H1 (cell line): ENCODE measurements at regions not wholly inside any gene's neighbourhood (a gene's known extent, or its start where the extent isn't known, plus 50 kb on each side); places are given as distances from the start of the nearest gene placed in this dataset.

Source experiments
- CTCF ChIA-PET: fragments of 300-600 bp; sonication (Branson Sonifier 250); formaldehyde crosslinking; loops from one replicate; lab custom pipeline; 2021; ENCODE audit not compliant: partially characterized antibody; lab: Charles Lee
- POLR2A ChIA-PET: fragments of 300-600 bp; sonication (Branson Sonifier 250); formaldehyde crosslinking; loops from one replicate; lab custom pipeline; 2021; ENCODE audit warnings: inconsistent platforms; ENCODE audit not compliant: partially characterized antibody; lab: Charles Lee
- DNase-seq, 2 experiments: peaks; one replicate each; pipeline versions ENCODE4 v3.0.0 to v3.0.0-alpha.2; 2010 to 2022; ENCODE audit warnings: low spot score in 2 of 2, low read depth in 1 of 2, mixed read lengths in 1 of 2
- FAIRE-seq: peaks from 2 replicates; lab custom pipeline; 2011; peaks lifted over from hg19 to GRCh38; lab: Jason Lieb, UNC
- H2AFZ ChIP-seq: 2 replicates; pipeline ENCODE4 v1.8.1; 2012; ENCODE audit warnings: low read length, inconsistent platforms
- H2AK5ac ChIP-seq: 2 replicates; pipeline ENCODE4 v1.6.1; 2013; ENCODE audit warnings: low read depth, low read length
- H2BK120ac ChIP-seq: replicated peaks from 2 replicates; pipeline ENCODE3; 2013; ENCODE audit warnings: low read depth, low read length, inconsistent platforms
- H2BK12ac ChIP-seq: 2 replicates; pipeline ENCODE4 v1.6.1; 2013; ENCODE audit warnings: low read depth, low read length
- H2BK15ac ChIP-seq: 2 replicates; pipeline ENCODE4 v1.6.1; 2013; ENCODE audit warnings: low read length
- H2BK20ac ChIP-seq: 2 replicates; pipeline ENCODE4 v1.6.1; 2013; ENCODE audit warnings: low read length
- H2BK5ac ChIP-seq: 2 replicates; pipeline ENCODE4 v1.6.1; 2013; ENCODE audit warnings: low read depth, low read length
- H3K14ac ChIP-seq: 2 replicates; pipeline ENCODE4 v1.6.1; 2013; ENCODE audit warnings: inconsistent platforms; ENCODE audit not compliant: insufficient read length
- H3K18ac ChIP-seq: 2 replicates; pipeline ENCODE4 v1.6.1; 2013; ENCODE audit warnings: low read length; ENCODE audit errors: extremely low read depth
- H3K23ac ChIP-seq: 2 replicates; pipeline ENCODE4 v1.6.1; 2013; ENCODE audit warnings: inconsistent platforms; ENCODE audit not compliant: insufficient read length
- H3K23me2 ChIP-seq: 2 replicates; pipeline ENCODE4 v1.6.1; 2013; ENCODE audit warnings: low read depth, low read length
- H3K27ac ChIP-seq: 2 replicates; pipeline ENCODE4 v1.6.1; 2011; ENCODE audit warnings: low read depth, low read length, inconsistent platforms
- H3K27me3 ChIP-seq, 4 experiments: replicated peaks in 1 of 4; 1 replicate in 1 of 4; 2 replicates in 3 of 4; pipeline versions ENCODE4 v1.6.1 to v1.8.1; 2011 to 2013; ENCODE audit warnings: low read length in 3 of 4, mild to moderate bottlenecking in 3 of 4, inconsistent platforms in 2 of 4, mixed read lengths in 2 of 4, moderate library complexity in 1 of 4; ENCODE audit not compliant: control insufficient read depth in 3 of 4, insufficient read depth in 3 of 4; ENCODE audit errors: extremely low read depth in 1 of 4
- H3K36me3 ChIP-seq, 4 experiments: 2 replicates each; pipeline versions ENCODE4 v1.6.1 to v1.8.1; 2011 to 2013; ENCODE audit warnings: mild to moderate bottlenecking in 4 of 4, low read length in 3 of 4, moderate library complexity in 2 of 4, control low read depth in 1 of 4, inconsistent platforms in 1 of 4; ENCODE audit not compliant: insufficient read depth in 4 of 4, control insufficient read depth in 2 of 4
- H3K4ac ChIP-seq: replicated peaks from 2 replicates; pipeline ENCODE3; 2013; ENCODE audit warnings: low read length, low read depth, mixed read lengths, inconsistent platforms; ENCODE audit not compliant: insufficient read length
- H3K4me1 ChIP-seq, 4 experiments: replicated peaks in 1 of 4; 1 replicate in 1 of 4; 2 replicates in 3 of 4; pipeline versions ENCODE4 v1.6.1 to v1.8.1; 2011 to 2013; ENCODE audit warnings: low read length in 3 of 4, inconsistent platforms in 2 of 4, mixed read lengths in 1 of 4; ENCODE audit not compliant: insufficient read depth in 4 of 4, control insufficient read depth in 3 of 4
- H3K4me2 ChIP-seq, 2 experiments: 2 replicates each; pipeline versions ENCODE4 v1.6.1 to v1.8.1; 2011 to 2013; ENCODE audit warnings: low read depth in 2 of 2, low read length in 2 of 2, control low read depth in 1 of 2, inconsistent platforms in 1 of 2, mild to moderate bottlenecking in 1 of 2; ENCODE audit not compliant: insufficient read depth in 1 of 2
- H3K4me3 ChIP-seq, 4 experiments: fragments of 200-600, 300-600 bp in 1 of 4; sonication (generic), shearing (Covaris generic), sonication (Bioruptor Twin) in 1 of 4; 2 replicates each; pipeline versions ENCODE4 v1.5.1 to v1.8.1; 2011 to 2016; ENCODE audit warnings: low read length in 4 of 4, low read depth in 3 of 4, control low read depth in 2 of 4, inconsistent platforms in 2 of 4, mild to moderate bottlenecking in 2 of 4, mixed read lengths in 1 of 4, moderate library complexity in 1 of 4; ENCODE audit not compliant: insufficient read depth in 2 of 4; ENCODE audit errors: extremely low read depth in 1 of 4
- H3K56ac ChIP-seq: replicated peaks from 2 replicates; pipeline ENCODE3; 2013; ENCODE audit warnings: low read depth, mild to moderate bottlenecking, mixed read lengths, low read length, inconsistent platforms; ENCODE audit not compliant: insufficient read length
- H3K79me1 ChIP-seq: 2 replicates; pipeline ENCODE4 v1.6.1; 2013; ENCODE audit warnings: low read depth, low read length, control low read depth
- H3K79me2 ChIP-seq, 2 experiments: 2 replicates each; pipeline versions ENCODE4 v1.6.1 to v1.8.1; 2012 to 2013; ENCODE audit warnings: low read length in 2 of 2, mild to moderate bottlenecking in 2 of 2, inconsistent platforms in 1 of 2; ENCODE audit not compliant: insufficient read depth in 2 of 2, control insufficient read depth in 1 of 2
- H3K9ac ChIP-seq, 4 experiments: replicated peaks in 1 of 4; 1 replicate in 1 of 4; 2 replicates in 3 of 4; pipeline versions ENCODE4 v1.6.1 to v1.8.1; 2011 to 2013; ENCODE audit warnings: low read depth in 3 of 4, low read length in 3 of 4, control low read depth in 2 of 4, mild to moderate bottlenecking in 2 of 4, moderate library complexity in 2 of 4, inconsistent platforms in 1 of 4; ENCODE audit errors: extremely low read depth in 1 of 4
- H3K9me3 ChIP-seq, 2 experiments: 2 replicates each; pipeline versions ENCODE4 v1.6.1 to v1.8.1; 2012 to 2013; ENCODE audit warnings: mild to moderate bottlenecking in 2 of 2, moderate library complexity in 2 of 2, control low read depth in 1 of 2, inconsistent platforms in 1 of 2, low read depth in 1 of 2, low read length in 1 of 2, mixed read lengths in 1 of 2; ENCODE audit not compliant: insufficient read depth in 2 of 2
- H4K20me1 ChIP-seq, 2 experiments: replicated peaks in 1 of 2; 2 replicates each; pipeline versions ENCODE3 to v1.8.1; 2011 to 2013; ENCODE audit warnings: inconsistent platforms in 2 of 2, low read length in 2 of 2, mild to moderate bottlenecking in 1 of 2; ENCODE audit not compliant: insufficient read depth in 2 of 2, control insufficient read depth in 1 of 2
- H4K5ac ChIP-seq: 2 replicates; pipeline ENCODE4 v1.6.1; 2013; ENCODE audit warnings: low read length, low read depth, mixed read lengths, inconsistent platforms; ENCODE audit not compliant: insufficient read length
- H4K8ac ChIP-seq: 2 replicates; pipeline ENCODE4 v1.8.0; 2013; ENCODE audit warnings: mild to moderate bottlenecking, moderate library complexity, low read length, inconsistent platforms; ENCODE audit not compliant: insufficient read depth; ENCODE audit errors: extremely low read depth
- H4K91ac ChIP-seq: replicated peaks from 2 replicates; pipeline ENCODE3; 2013; ENCODE audit warnings: low read length, mixed read lengths, inconsistent platforms; ENCODE audit not compliant: insufficient read length
- CBX5 ChIP-seq: fragments of 300-800, 300-1000 bp; sonication (generic); IDR thresholded peaks from 2 replicates; pipeline ENCODE4 v1.7.1; 2016; ENCODE audit warnings: antibody characterized with exemption, low read length, low read depth
- CEBPB ChIP-seq: IDR thresholded peaks from 2 replicates; pipeline ENCODE4 v1.6.1; 2012; ENCODE audit warnings: low read depth, low read length
- FOSL1 ChIP-seq: IDR thresholded peaks from 2 replicates; pipeline ENCODE4 v1.6.1; 2011; ENCODE audit warnings: mild to moderate bottlenecking, low read depth, low read length, moderate library complexity; ENCODE audit not compliant: insufficient read depth
- HDAC2 ChIP-seq, 2 experiments: fragments of 300-600 bp in 1 of 2; sonication (generic) in 1 of 2; IDR thresholded peaks; 2 replicates each; pipeline ENCODE4 v1.6.1; 2011 to 2012; ENCODE audit warnings: low read depth in 2 of 2, low read length in 2 of 2, mild to moderate bottlenecking in 2 of 2, moderate library complexity in 2 of 2, borderline replicate concordance in 1 of 2, inconsistent platforms in 1 of 2
- JUN ChIP-seq: IDR thresholded peaks from 2 replicates; pipeline ENCODE4 v1.6.1; 2011; ENCODE audit warnings: low read depth, mild to moderate bottlenecking, improper control_type of control experiment, low read length
- NRF1 ChIP-seq: IDR thresholded peaks from 2 replicates; pipeline ENCODE4 v1.6.1; 2011; ENCODE audit warnings: mild to moderate bottlenecking, low read depth, low read length, improper control_type of control experiment
- POLR2A ChIP-seq, 2 experiments: IDR thresholded peaks; 1 replicate in 1 of 2; 2 replicates in 1 of 2; pipeline ENCODE4 v1.6.1; 2011; ENCODE audit warnings: low read depth in 2 of 2, low read length in 2 of 2, mild to moderate bottlenecking in 2 of 2; ENCODE audit errors: control extremely low read depth in 1 of 2
- RAD21 ChIP-seq, 2 experiments: IDR thresholded peaks in 1 of 2; conservative IDR thresholded peaks in 1 of 2; 2 replicates each; pipeline ENCODE4 v1.6.1; 2011; ENCODE audit warnings: low read depth in 2 of 2, low read length in 2 of 2, improper control_type of control experiment in 1 of 2, inconsistent platforms in 1 of 2, mild to moderate bottlenecking in 1 of 2, moderate library complexity in 1 of 2
- RNF2 ChIP-seq: fragments of 200-900, 300-1000 bp; sonication (generic); IDR thresholded peaks from 2 replicates; pipeline ENCODE4 v1.7.1; 2016; ENCODE audit warnings: borderline replicate concordance, low read depth, mild to moderate bottlenecking, antibody characterized with exemption, low read length; ENCODE audit not compliant: poor library complexity, severe bottlenecking; ENCODE audit errors: missing control alignments
- SAP30 ChIP-seq: fragments of 300-600 bp; sonication (generic); IDR thresholded peaks from 2 replicates; pipeline ENCODE4 v1.7.1; 2012; ENCODE audit warnings: low read length, moderate library complexity, mild to moderate bottlenecking, inconsistent platforms; ENCODE audit not compliant: insufficient read depth, insufficient replicate concordance
- SIRT6 ChIP-seq: IDR thresholded peaks from one replicate; pipeline ENCODE4 v1.7.1; 2012; ENCODE audit warnings: low read length, inconsistent platforms
- TEAD4 ChIP-seq: IDR thresholded peaks from 2 replicates; pipeline ENCODE4 v1.6.1; 2012; ENCODE audit warnings: low read depth, low read length, inconsistent platforms, mixed read lengths
- WGBS, 2 experiments: shearing (Covaris generic) in 1 of 2; methylation state at CpG; one replicate each; pipeline versions ENCODE4 v1.1.6 to v1.1.7; 2013 to 2015; ENCODE audit warnings: low lambda C conversion rate in 2 of 2, mixed read lengths in 2 of 2, inconsistent platforms in 1 of 2, low coverage in 1 of 2, missing lambda C conversion rate in 1 of 2; ENCODE audit not compliant: insufficient replicate concordance in 2 of 2, insufficient coverage in 1 of 2, insufficient read length in 1 of 2; ENCODE audit errors: extremely low coverage in 1 of 2, missing lambda C conversion rate in 1 of 2; 5-methylcytosine and 5-hydroxymethylcytosine counted together
- TF ChIP-seq, protein P1 (sequence below): IDR thresholded peaks from 2 replicates; pipeline ENCODE4 v1.6.1; 2012; ENCODE audit warnings: inconsistent platforms

DNA sequence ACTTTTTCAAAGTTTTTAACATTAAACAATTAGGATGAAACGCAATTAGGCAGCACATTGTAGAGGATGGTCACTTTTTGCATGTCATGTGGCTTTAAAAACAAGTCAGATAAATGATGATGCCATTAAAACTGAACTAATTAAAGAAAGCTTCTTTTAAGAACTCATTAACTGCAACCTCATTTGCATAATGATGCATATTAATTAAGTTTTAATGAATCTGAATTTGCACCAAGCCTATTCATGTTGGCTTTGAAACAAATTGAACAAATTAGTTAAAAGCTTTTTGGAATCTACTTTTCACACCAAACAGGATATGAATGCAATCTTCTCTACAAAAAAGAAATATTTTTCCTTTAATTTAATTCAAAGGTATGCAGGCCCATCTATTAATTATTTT lies 499.0 kb downstream of the VRK1 start:
- Histone ChIP-seq H2AFZ (no peak overlapping the region), H3K79me2 (no peaks in the 10 kb centered on the region), H3K9ac (no peak overlapping the region), H4K91ac (no peak overlapping the region), H2BK5ac (no peak overlapping the region), H2BK120ac (no peak overlapping the region), H3K56ac (no peak overlapping the region), H2BK20ac (no peak overlapping the region), H2BK15ac (no peak overlapping the region), H3K4me1 (peaks cover 0 to 5% (median 0%) of the 10 kb centered on the region in 4 experiments; a peak in 1 of 7 replicates), H3K23me2 (no peaks in the 10 kb centered on the region), H3K14ac (no peak overlapping the region), H3K27me3 (no peaks in the 10 kb centered on the region), H4K20me1 (no peaks in the 10 kb centered on the region), H4K8ac (no peak overlapping the region), H3K23ac (no peak overlapping the region), H3K4me2 (no peak overlapping the region), H2BK12ac (no peak overlapping the region), H3K18ac (no peak overlapping the region), H3K9me3 (no peaks in the 10 kb centered on the region), H2AK5ac (no peak overlapping the region), H3K27ac (no peak overlapping the region), H3K36me3 (no peaks in the 10 kb centered on the region), H3K79me1 (no peaks in the 10 kb centered on the region), H3K4ac (no peak overlapping the region), H4K5ac (no peak overlapping the region), H3K4me3 (no peak overlapping the region)
- DNase-seq (no peak), FAIRE-seq (no peak)
- 96% methylated on average over 1 of the region's 1 CpG; no CpG with 5 or more reads in 1 of the 2 experiments for WGBS, 2 experiments
- POLR2A ChIA-PET = no interaction called here
- CTCF ChIA-PET = no interaction called here
- TF ChIP-seq HDAC2 (IDR thresholded peaks at IDR 0.05; ENCODE audit: borderline replicate concordance in 1 of 2, low read depth in 2 of 2, low read length in 2 of 2) (no peak), SAP30 (no peak), CBX5 (no peak), TEAD4 (no peak), NRF1 (no peak), FOSL1 (no peak), RNF2 (no peak), CEBPB (no peak), POLR2A (IDR thresholded peaks at IDR 0.05; ENCODE audit: control extremely low read depth in 1 of 2, low read depth in 2 of 2, low read length in 2 of 2) (no peak), SIRT6 (no peak), JUN (no peak), RAD21 (IDR thresholded peaks at IDR 0.05 in 1 of 2, conservative IDR thresholded peaks at IDR 0.05 in 1 of 2; ENCODE audit: low read depth in 2 of 2, low read length in 2 of 2) (no peak)
- TF ChIP-seq, protein P1, sequence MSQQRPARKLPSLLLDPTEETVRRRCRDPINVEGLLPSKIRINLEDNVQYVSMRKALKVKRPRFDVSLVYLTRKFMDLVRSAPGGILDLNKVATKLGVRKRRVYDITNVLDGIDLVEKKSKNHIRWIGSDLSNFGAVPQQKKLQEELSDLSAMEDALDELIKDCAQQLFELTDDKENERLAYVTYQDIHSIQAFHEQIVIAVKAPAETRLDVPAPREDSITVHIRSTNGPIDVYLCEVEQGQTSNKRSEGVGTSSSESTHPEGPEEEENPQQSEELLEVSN = no peak
